H9 (cell line): ENCODE measurements at regions not wholly inside any gene's neighbourhood (a gene's known extent, or its start where the extent isn't known, plus 50 kb on each side); places are given as distances from the start of the nearest gene placed in this dataset.
A peak's percentile ranks its signal among the peaks of the same experiment; 100 is the strongest.

Experiments
- DNase-seq: peaks from one replicate; pipeline ENCODE4 v3.0.0-alpha.2; 2017
- H2AFZ ChIP-seq: one replicate; pipeline ENCODE4 v1.6.1; 2013; ENCODE audit warnings: mild to moderate bottlenecking, low read length, control low read depth, moderate library complexity
- H2AK5ac ChIP-seq: 2 replicates; pipeline ENCODE4 v1.6.1; 2013; ENCODE audit warnings: low read length, control low read depth, mixed read lengths; ENCODE audit not compliant: insufficient read length
- H2BK120ac ChIP-seq: one replicate; pipeline ENCODE4 v1.6.1; 2013; ENCODE audit warnings: low read depth, mild to moderate bottlenecking, low read length, control low read depth, inconsistent platforms; ENCODE audit not compliant: poor library complexity, severe bottlenecking
- H2BK12ac ChIP-seq: 2 replicates; pipeline ENCODE4 v1.6.1; 2013; ENCODE audit warnings: low read length, control low read depth, mixed read lengths, low read depth; ENCODE audit not compliant: insufficient read length
- H2BK15ac ChIP-seq: 2 replicates; pipeline ENCODE4 v1.6.1; 2013; ENCODE audit warnings: low read depth, low read length, control low read depth
- H2BK20ac ChIP-seq: one replicate; pipeline ENCODE4 v1.6.1; 2013; ENCODE audit warnings: low read depth, mild to moderate bottlenecking, low read length, control low read depth, inconsistent platforms; ENCODE audit not compliant: poor library complexity, severe bottlenecking
- H2BK5ac ChIP-seq: 2 replicates; pipeline ENCODE4 v1.6.1; 2013; ENCODE audit warnings: low read length, control low read depth, mixed read lengths; ENCODE audit not compliant: insufficient read length
- H3K14ac ChIP-seq: 2 replicates; pipeline ENCODE4 v1.6.1; 2013; ENCODE audit warnings: low read length, control low read depth; ENCODE audit not compliant: insufficient read depth
- H3K18ac ChIP-seq: 2 replicates; pipeline ENCODE4 v1.6.1; 2013; ENCODE audit warnings: low read depth, mild to moderate bottlenecking, mixed read lengths, low read length, control low read depth; ENCODE audit not compliant: insufficient read length
- H3K23ac ChIP-seq: 2 replicates; pipeline ENCODE4 v1.6.1; 2013; ENCODE audit warnings: low read length, control low read depth, mixed read lengths, low read depth; ENCODE audit not compliant: insufficient read length
- H3K23me2 ChIP-seq: 2 replicates; pipeline ENCODE4 v1.6.1; 2013; ENCODE audit warnings: low read depth, mild to moderate bottlenecking, mixed read lengths, low read length, control low read depth; ENCODE audit not compliant: insufficient read length, poor library complexity, severe bottlenecking
- H3K27ac ChIP-seq: 2 replicates; pipeline ENCODE4 v1.5.1; 2013; ENCODE audit warnings: low read length, control low read depth, mixed read lengths, low read depth; ENCODE audit not compliant: insufficient read length
- H3K27me3 ChIP-seq: 2 replicates; pipeline ENCODE4 v1.6.1; 2013; ENCODE audit warnings: low read length, control low read depth, inconsistent platforms; ENCODE audit not compliant: insufficient read depth
- H3K4ac ChIP-seq: 2 replicates; pipeline ENCODE4 v1.6.1; 2013; ENCODE audit warnings: low read depth, mild to moderate bottlenecking, control low read depth, inconsistent platforms, low read length, moderate library complexity
- H3K4me1 ChIP-seq: 2 replicates; pipeline ENCODE4 v1.6.1; 2013; ENCODE audit warnings: low read length, control low read depth, inconsistent platforms; ENCODE audit not compliant: insufficient read depth
- H3K4me2 ChIP-seq: 2 replicates; pipeline ENCODE4 v1.6.1; 2013; ENCODE audit warnings: low read length, control low read depth, mixed read lengths; ENCODE audit not compliant: insufficient read length, insufficient read depth
- H3K56ac ChIP-seq: 2 replicates; pipeline ENCODE4 v1.6.1; 2013; ENCODE audit warnings: low read depth, mild to moderate bottlenecking, mixed read lengths, low read length, control low read depth; ENCODE audit not compliant: insufficient read length
- H3K79me1 ChIP-seq: 2 replicates; pipeline ENCODE4 v1.6.1; 2013; ENCODE audit warnings: low read depth, mild to moderate bottlenecking, moderate library complexity, low read length, control low read depth, inconsistent platforms; ENCODE audit not compliant: insufficient read depth, poor library complexity, severe bottlenecking
- H3K79me2 ChIP-seq: 2 replicates; pipeline ENCODE4 v1.6.1; 2013; ENCODE audit warnings: low read length, control low read depth, inconsistent platforms; ENCODE audit not compliant: insufficient read depth
- H3K9ac ChIP-seq: 2 replicates; pipeline ENCODE4 v1.6.1; 2013; ENCODE audit warnings: low read length, control low read depth, mixed read lengths; ENCODE audit not compliant: insufficient read length; ENCODE audit errors: extremely low read depth
- H3K9me3 ChIP-seq: one replicate; pipeline ENCODE4 v1.6.1; 2013; ENCODE audit warnings: low read depth, low read length, inconsistent platforms; ENCODE audit not compliant: control insufficient read depth
- H3T11ph ChIP-seq: one replicate; pipeline ENCODE4 v1.6.1; 2013; ENCODE audit warnings: mild to moderate bottlenecking, low read length, control low read depth, inconsistent platforms
- H4K20me1 ChIP-seq: one replicate; pipeline ENCODE4 v1.6.1; 2013; ENCODE audit not compliant: control insufficient read depth, insufficient read length, insufficient read depth
- H4K5ac ChIP-seq: 2 replicates; pipeline ENCODE4 v1.6.1; 2013; ENCODE audit warnings: low read depth, mild to moderate bottlenecking, mixed read lengths, low read length, control low read depth; ENCODE audit not compliant: insufficient read length
- H4K8ac ChIP-seq: replicated peaks from 2 replicates; pipeline ENCODE4 v1.6.1; 2013; ENCODE audit warnings: low read length, control low read depth, mixed read lengths, low read depth; ENCODE audit not compliant: insufficient read length
- H4K91ac ChIP-seq: 2 replicates; pipeline ENCODE4 v1.6.1; 2013; ENCODE audit warnings: low read depth, mild to moderate bottlenecking, moderate library complexity, mixed read lengths, low read length, control low read depth; ENCODE audit not compliant: insufficient read length
- H3K27ac Mint-ChIP-seq, 3 experiments: 2 replicates in 2 of 3; 3 replicates in 1 of 3; pipeline ENCODE4 v1.8.0; 2020 to 2021; ENCODE audit warnings: mixed read lengths in 3 of 3, mild to moderate bottlenecking in 1 of 3, moderate library complexity in 1 of 3
- H3K27me3 Mint-ChIP-seq: 2 replicates; pipeline ENCODE4 v1.8.0; 2021; ENCODE audit warnings: low read depth, mild to moderate bottlenecking, moderate library complexity, mixed read lengths
- H3K36me3 Mint-ChIP-seq, 3 experiments: 2 replicates in 2 of 3; 3 replicates in 1 of 3; pipeline ENCODE4 v1.8.0; 2020 to 2021; ENCODE audit warnings: low read depth in 3 of 3, mixed read lengths in 3 of 3; ENCODE audit not compliant: insufficient read depth in 1 of 3
- H3K4me1 Mint-ChIP-seq, 2 experiments: 2 replicates each; pipeline ENCODE4 v1.8.0; 2020; ENCODE audit warnings: mixed read lengths in 2 of 2
- H3K4me3 Mint-ChIP-seq, 2 experiments: 2 replicates in 1 of 2; 3 replicates in 1 of 2; pipeline ENCODE4 v1.8.0; 2020 to 2021; ENCODE audit warnings: mild to moderate bottlenecking in 2 of 2, mixed read lengths in 2 of 2, moderate library complexity in 1 of 2
- H3K9me3 Mint-ChIP-seq, 2 experiments: 2 replicates in 1 of 2; 3 replicates in 1 of 2; pipeline ENCODE4 v1.8.0; 2020; ENCODE audit warnings: mild to moderate bottlenecking in 2 of 2, mixed read lengths in 2 of 2, moderate library complexity in 1 of 2
- WGBS: extraction: QIAGEN DNeasy Blood & Tissue Kit; methylation state at CpG from one replicate; pipeline ENCODE4 v1.1.7; 2013; ENCODE audit warnings: missing lambda C conversion rate, low lambda C conversion rate, mixed read lengths; ENCODE audit not compliant: insufficient read length; ENCODE audit errors: extremely low coverage; 5-methylcytosine and 5-hydroxymethylcytosine counted together
- TF ChIP-seq, protein P1 (sequence below): fragments of 200-600 bp; sonication (generic); conservative IDR thresholded peaks from 3 replicates; pipeline ENCODE4 v1.8.0; 2021; ENCODE audit warnings: antibody characterized with exemption, mild to moderate bottlenecking

DNA sequence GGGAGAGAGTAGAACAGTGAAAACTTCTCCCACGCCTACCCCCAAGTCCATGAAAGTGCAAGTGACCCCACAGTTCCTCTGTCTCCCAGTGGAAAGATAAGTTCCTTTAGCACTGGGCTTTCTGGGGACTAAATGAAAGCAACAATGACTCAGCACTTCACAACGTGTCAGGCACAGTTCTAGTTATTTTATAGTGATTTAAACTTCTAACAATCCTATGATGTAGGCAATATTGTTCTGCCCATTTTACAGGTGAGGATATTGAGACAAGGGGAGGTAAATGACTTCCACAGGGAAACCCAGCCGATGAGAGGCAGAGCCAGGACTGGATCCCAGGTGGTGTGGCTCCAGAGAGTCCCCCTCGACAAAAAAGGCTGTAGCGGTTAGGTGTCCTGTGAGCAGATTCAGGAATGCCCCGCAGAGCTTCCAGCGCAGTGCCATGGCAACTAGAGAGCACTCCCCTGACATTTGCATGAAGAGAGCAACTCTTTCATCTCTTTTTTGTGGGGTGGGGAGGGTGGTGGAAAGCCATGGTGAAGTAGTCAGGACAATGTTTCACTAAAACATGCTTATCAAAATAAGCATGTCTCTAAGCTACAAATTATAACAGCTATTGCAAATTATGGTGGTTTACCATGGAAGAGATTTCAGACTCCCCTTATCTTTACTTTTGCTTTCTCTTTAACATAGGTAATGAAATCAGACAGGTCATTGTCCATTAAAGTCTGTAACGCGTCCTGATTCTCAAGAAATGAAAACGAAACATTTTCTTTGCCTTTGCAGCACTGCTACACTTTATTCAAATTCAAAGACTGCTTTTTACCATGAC, 62.1 kb downstream of the NR2F2 start:
- Histone ChIP-seq H2BK5ac (no peak overlapping the region), H4K8ac (no peak overlapping the region), H3K4ac (no peak overlapping the region), H3K27ac (no peak overlapping the region), H2BK15ac (no peak overlapping the region), H3K56ac (no peak overlapping the region), H3K9me3 (no peaks in the 10 kb centered on the region), H3K4me1 (peaks cover 6% of the 10 kb centered on the region; the same call in 1 of the 2 replicates), H3K23me2 (no peaks in the 10 kb centered on the region), H2AK5ac (no peak overlapping the region), H4K20me1 (no peaks in the 10 kb centered on the region), H4K5ac (no peak overlapping the region), H2AFZ (no peak overlapping the region), H3K27me3 (no peaks in the 10 kb centered on the region), H3K14ac (no peak overlapping the region), H3K79me1 (no peaks in the 10 kb centered on the region), H3K23ac (no peak overlapping the region), H2BK20ac (no peak overlapping the region), H4K91ac (no peak overlapping the region), H3K18ac (no peak overlapping the region), H2BK120ac (no peak overlapping the region), H3K79me2 (no peaks in the 10 kb centered on the region), H2BK12ac (no peak overlapping the region), H3K4me2 (no peak overlapping the region), H3K9ac (no peak overlapping the region), H3T11ph (no peak overlapping the region)
- Mint-ChIP-seq H3K4me1 (peaks cover 15 to 16% of the 10 kb centered on the region in 2 experiments), H3K27ac (no peak overlapping the region), H3K4me3 (no peak overlapping the region), H3K27me3 (peaks cover 90% of the 10 kb centered on the region), H3K9me3 (no peaks in the 10 kb centered on the region), H3K36me3 (no peaks in the 10 kb centered on the region; a peak in 1 of 7 replicates)
- peak; percentile 77 for DNase-seq
- WGBS = no CpG with 5 or more reads among the region's 10 CpGs
- TF ChIP-seq, protein P1, sequence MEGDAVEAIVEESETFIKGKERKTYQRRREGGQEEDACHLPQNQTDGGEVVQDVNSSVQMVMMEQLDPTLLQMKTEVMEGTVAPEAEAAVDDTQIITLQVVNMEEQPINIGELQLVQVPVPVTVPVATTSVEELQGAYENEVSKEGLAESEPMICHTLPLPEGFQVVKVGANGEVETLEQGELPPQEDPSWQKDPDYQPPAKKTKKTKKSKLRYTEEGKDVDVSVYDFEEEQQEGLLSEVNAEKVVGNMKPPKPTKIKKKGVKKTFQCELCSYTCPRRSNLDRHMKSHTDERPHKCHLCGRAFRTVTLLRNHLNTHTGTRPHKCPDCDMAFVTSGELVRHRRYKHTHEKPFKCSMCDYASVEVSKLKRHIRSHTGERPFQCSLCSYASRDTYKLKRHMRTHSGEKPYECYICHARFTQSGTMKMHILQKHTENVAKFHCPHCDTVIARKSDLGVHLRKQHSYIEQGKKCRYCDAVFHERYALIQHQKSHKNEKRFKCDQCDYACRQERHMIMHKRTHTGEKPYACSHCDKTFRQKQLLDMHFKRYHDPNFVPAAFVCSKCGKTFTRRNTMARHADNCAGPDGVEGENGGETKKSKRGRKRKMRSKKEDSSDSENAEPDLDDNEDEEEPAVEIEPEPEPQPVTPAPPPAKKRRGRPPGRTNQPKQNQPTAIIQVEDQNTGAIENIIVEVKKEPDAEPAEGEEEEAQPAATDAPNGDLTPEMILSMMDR = no peak
